ENCODE measurements at regions not wholly inside any gene's neighbourhood (a gene's known extent, or its start where the extent isn't known, plus 50 kb on each side); places are given as distances from the start of the nearest gene placed in this dataset.

GRCh38 chr9:13896047-13896446, 417.9 kb downstream of the NFIB start:
- no peak for DNase-seq

GRCh38 chr9:13885258-13885657, 428.7 kb downstream of the NFIB start:
- DNase-seq, result no peak

- DNase-seq, result no peak
Observed at GRCh38 chr9:13879981-13880380, 434.0 kb downstream of the NFIB start.

- DNase-seq, result no peak
Observed at GRCh38 chr9:13879011-13879410, 434.9 kb downstream of the NFIB start.

- DNase-seq, result no peak
Observed at GRCh38 chr9:13878241-13878711, 435.7 kb downstream of the NFIB start.

GRCh38 chr9:13876741-13877140, 437.2 kb downstream of the NFIB start:
- no peak for DNase-seq

GRCh38 chr9:13873203-13873602, 440.7 kb downstream of the NFIB start:
- DNase-seq, result no peak

GRCh38 chr9:13868336-13868735, 445.6 kb downstream of the NFIB start:
- DNase-seq, result no peak

GRCh38 chr9:13865869-13866268, 448.1 kb downstream of the NFIB start:
- DNase-seq, result peak; percentile 48

- no peak for DNase-seq
Observed at GRCh38 chr9:13863112-13863511, 450.8 kb downstream of the NFIB start.

GRCh38 chr9:13862654-13863053, 451.3 kb downstream of the NFIB start:
- DNase-seq, result no peak

- no peak for DNase-seq
Observed at GRCh38 chr9:13860946-13861640, 452.8 kb downstream of the NFIB start.

GRCh38 chr9:13860019-13860418, 453.9 kb downstream of the NFIB start:
- no peak for DNase-seq

- no peak for DNase-seq
Observed at GRCh38 chr9:13857521-13857920, 456.4 kb downstream of the NFIB start.

GRCh38 chr9:13847270-13847669, 466.7 kb downstream of the NFIB start:
- no peak for DNase-seq

GRCh38 chr9:13845460-13845859, 468.5 kb downstream of the NFIB start:
- DNase-seq, result peak; percentile 71

- DNase-seq, result no peak
Observed at GRCh38 chr9:13841746-13842462, 472.0 kb downstream of the NFIB start.

GRCh38 chr9:13832446-13832845, 481.5 kb downstream of the NFIB start:
- DNase-seq, result peak; percentile 44

- DNase-seq, result no peak
Observed at GRCh38 chr9:13823026-13823425, 490.9 kb downstream of the NFIB start.

GRCh38 chr9:13817754-13818278, 496.1 kb downstream of the NFIB start:
- DNase-seq, result peak; percentile 48

GRCh38 chr9:13816837-13817236, 497.1 kb downstream of the NFIB start:
- no peak for DNase-seq

GRCh38 chr9:13814647-13815400, 499.1 kb downstream of the NFIB start:
- DNase-seq, result no peak

GRCh38 chr9:13811876-13812275, 502.1 kb downstream of the NFIB start:
- DNase-seq, result no peak
